SIG-M5 (cell line): ENCODE measurements at regions not wholly inside any gene's neighbourhood (a gene's known extent, or its start where the extent isn't known, plus 50 kb on each side); places are given as distances from the start of the nearest gene placed in this dataset.
"Not testable (repeated sequence)": the region's sequence is repeated elsewhere in the genome, so short reads cannot be mapped to it uniquely, and the experiment has no call there.

ENCODE experiments used
- DNase-seq: peaks from one replicate; lab custom pipeline; 2025; lab: John Stamatoyannopoulos, UW

DNA sequence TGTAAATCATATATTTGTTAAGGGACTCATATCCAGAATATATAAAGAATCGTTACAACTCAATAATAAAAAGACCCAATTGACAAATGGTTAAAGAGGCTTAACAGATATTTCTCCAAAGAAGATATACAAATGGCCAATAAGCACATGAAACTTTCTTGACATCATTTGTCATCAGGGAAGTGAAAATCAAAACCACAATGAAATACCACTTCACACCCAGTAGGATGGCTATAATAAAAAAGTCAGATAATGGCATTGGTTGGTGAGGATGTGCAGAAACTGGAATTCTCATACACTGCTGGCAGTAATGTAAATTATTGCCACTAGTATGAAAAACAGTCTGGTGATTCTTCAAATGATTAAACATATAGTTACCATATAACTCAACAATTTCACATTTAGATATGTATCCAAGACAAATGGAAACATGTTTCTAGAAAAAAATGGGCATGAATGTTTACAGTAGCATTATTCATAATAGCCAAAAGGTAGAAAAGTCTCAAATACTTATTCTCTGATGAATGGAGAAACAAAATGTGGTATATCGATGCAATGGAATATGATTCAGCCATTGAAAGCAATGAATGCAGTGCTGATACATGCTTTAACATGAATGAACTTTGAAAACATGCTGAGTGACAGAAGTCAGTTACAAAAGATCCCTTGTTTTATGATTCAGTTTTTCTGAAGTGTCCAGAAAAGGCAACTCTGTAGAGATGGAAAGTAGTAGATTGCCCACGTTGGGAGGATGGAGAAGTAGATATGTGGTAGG, 304.6 kb upstream of the ZEB2 start:
- no peak for DNase-seq

DNA sequence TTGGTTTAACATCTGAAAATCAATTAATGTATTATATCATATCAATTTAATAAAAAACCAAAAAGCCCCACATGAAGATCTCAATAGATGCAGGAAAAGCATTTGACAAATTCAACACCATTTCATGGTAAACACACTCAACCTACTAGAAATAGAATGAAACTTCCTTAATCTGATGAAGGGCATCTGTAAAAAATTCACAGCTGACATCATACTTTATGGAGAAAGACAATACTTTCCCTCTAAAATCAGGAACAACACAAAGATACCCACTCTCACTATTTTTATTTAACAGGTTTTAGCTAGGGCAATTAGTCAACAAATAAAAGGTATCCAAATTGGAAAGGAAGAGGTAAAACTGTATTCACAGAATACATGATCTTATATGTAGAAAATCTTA, 303.0 kb upstream of the ZEB2 start:
- DNase-seq = no peak

DNA sequence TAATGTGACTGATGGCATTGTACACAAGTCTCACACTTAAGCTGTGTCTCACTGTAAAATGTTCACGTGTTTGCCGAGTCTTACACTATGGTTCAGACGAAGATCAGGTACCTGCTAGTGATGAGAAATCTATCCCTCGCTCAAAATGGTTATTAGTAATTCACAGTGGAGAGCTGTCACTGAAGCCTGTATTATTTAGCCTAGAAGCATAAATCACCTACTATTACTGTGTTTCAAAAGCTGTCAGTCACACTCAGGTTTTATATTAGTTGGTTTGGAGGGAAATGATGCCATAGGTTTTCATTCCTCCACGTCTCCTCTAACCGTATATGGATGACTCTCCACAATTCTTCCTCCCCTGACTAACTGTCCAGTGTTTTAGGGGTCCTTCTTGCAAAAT, 292.4 kb upstream of the ZEB2 start:
- DNase-seq = no peak

DNA sequence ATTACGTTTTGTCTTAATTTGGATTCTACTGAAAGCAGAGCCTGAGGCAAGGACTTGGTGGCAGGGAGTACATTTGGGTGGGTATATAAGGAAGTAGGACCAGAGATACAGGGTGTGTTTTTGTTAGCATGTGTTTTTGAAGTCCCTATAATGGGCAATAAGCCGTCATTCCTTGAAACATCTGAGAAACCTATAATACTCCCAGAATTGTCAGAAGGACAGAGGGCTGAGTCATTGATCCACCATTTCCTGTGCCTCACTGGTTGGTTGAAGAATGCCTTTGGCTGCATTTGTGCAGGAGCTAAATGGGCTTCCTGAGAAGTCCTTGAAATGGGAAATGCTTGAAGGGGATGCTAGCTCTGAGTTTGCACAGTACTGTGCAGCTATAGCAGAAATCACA, 281.8 kb upstream of the ZEB2 start:
- DNase-seq = no peak

DNA sequence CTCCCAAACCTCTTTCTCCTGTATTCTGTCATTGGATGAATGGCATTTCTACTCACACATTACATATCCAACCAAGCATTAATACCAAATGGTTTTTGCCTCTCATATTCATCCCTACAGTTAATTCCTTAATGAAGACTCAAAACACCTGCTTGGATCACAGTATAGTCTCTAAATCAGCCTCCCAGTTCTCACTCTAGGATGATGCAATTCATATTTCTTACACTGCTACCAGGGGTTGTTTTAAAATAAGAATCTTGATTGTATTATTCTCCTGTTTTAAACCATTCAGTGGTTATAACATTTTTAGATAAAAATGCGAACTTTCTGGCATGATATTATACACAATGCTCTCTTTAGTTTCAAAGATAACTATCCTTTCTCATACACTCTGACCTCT, 281.4 kb upstream of the ZEB2 start:
- no peak for DNase-seq

DNA sequence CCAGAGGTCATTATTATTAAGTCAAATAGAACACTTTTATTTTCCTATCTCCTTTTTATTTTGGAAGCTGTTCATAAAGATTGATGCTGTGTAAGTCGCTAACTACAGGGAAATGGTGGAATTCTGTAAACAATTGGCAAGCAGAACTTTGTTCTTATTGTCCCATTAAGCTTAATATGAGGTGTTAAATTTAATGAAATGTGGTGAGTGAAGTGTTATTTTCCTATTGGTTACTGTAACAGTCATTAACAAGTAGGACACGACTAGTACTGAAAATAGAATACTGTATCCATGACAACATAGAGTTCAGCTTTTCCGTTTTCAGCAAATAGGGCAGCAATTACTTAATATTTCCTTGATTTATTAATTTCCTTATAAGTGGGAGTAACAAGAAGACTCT, 279.1 kb upstream of the ZEB2 start:
- no peak for DNase-seq

DNA sequence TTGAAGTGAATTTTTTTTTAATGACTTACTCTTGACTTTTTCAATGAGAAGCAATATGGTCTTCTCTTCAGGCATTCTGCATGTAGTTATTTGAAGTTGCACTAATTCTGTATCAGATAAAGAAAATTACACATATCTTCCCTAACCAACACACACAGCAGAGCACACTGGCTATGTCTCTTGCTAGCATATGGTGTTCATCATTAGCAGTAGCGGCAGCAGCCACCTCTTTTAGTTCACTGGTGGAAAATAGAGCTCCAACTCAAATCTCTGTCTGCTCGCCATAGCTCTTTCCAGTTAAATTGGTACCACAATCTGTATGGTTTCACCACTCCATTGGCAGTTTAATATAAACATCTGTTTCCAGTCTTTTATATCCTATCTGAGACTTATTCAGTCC, 278.1 kb upstream of the ZEB2 start:
- DNase-seq = no peak

DNA sequence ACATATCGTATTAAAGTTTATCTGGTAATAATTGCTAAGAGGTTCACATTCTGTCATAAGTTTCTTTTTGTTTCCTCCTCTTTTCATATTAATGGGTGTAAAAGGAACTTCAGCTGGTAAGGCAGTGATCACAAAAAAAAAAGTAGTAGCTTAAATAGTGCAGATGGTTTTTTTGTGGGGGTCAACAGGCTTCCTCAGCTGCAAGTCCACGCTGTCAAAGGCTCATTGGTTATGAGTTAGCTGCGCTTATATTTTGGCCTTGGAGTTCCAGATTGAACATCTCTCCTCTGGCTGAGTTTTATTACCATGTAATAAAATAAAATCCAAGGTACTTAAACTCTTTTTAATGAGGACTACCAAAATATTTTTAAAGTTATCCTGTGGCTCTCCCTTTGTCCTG, 277.0 kb upstream of the ZEB2 start:
- DNase-seq = no peak

DNA sequence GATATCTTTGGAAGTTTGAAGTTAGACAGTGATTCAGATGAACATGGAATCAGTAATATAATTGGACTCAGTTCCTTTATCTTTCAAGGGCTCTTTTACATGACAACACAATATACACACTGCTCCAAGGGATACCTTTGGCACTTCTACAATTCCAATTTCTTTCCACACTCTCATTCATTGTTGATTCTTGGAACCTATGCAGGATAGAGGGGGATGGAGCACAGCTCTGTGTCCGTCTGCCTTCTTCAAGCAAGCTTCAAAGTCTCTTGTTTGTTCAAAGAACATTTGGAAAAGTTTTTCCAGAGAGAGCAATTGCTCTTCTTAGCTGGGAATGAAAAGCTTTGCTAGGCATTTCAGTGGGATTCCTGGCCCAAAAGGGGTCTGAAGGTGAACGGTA, 276.2 kb upstream of the ZEB2 start:
- no peak for DNase-seq

DNA sequence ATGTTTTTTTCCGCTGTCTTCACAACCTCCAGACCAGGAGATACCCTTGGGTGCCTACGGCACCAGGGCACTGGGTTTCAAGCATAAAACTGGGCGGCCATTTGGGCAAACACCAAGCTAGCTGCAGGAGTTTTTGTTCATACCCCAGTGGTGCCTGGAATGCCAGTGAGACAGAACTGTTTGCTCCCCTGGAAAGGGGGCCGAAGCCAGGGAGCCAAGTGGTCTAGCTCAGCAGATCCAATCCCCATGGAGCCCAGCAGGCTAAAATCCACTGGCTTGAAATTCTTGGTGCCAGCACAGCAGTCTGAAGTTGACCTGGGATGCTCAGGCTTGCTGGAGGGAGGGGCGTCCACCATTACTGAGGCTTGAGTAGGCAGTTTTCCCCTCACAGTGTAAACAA, 265.3 kb upstream of the ZEB2 start:
- DNase-seq = no peak

DNA sequence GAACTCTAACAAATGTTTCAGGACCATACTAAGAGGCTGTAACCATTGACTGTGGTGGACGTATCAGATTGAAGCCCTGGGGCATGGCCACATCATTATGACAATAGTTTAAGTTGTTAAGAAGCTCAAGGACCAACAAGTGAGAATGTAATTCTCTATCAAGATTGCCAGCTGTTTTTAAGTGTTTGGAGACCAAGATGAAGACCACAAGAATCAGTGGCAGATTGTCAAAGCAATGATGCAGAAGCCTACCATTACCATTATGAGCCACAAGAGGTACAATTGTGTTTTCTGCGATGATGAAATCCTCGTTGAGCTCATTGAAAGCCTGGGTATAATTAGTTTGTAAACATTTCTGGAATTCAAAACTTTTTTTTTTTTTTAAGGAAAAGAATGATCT, 261.1 kb upstream of the ZEB2 start:
- DNase-seq = no peak

DNA sequence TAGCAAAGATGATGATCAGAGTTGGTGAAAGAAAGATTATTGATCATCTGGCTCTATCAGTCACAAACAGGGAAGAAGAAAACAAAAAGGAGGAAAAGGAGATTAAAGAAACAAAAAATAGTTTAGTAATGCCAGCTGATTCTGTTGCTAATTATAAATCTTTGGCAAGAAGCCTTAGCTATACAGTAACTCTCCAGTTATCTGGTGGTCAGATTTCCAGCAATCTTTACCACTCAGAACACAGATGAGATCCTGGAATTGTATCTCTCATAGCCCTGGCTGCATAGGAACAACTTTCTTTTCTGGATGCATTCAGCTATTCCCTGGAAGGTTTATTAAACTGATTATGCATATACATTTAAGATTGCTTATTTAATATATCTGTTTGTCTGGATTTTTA, 256.8 kb upstream of the ZEB2 start:
- DNase-seq = no peak

DNA sequence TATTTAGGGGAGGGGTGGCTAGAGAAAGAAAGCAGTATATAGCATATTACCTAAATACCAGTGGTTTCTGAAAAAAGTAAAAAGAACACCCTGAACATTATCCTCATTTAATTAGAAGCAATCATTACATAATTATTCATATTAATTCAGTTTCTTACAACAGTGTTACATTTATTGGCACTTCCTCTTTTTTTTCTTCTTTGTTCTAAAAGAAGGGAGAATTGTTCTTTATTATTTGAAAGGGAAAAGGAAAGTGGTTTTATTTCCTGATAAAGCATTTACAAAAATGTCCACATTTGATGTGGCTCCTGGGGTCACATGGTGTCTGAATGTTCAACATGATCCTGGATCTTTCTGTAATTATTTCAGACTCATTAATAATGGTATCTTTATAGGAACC, 254.9 kb upstream of the ZEB2 start:
- DNase-seq = no peak

DNA sequence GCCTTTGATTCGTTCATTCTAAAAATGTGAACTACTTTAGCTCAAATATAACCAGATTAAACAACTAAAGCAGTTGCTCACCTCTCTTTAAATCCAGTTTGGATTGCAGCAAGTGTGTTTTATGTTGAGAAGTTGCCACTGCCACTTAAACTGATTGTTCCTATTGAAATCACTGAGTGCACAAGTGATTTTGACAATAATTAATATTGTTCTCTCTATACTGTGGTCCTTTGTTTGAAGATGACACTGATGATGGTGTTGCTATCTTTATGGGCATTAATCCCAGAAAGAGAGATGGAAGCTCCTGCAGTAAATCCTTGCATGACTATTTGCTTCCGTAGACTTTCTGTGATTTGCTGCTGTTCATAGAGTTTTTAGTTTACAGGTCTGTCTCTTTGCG, 251.4 kb upstream of the ZEB2 start:
- no peak for DNase-seq

DNA sequence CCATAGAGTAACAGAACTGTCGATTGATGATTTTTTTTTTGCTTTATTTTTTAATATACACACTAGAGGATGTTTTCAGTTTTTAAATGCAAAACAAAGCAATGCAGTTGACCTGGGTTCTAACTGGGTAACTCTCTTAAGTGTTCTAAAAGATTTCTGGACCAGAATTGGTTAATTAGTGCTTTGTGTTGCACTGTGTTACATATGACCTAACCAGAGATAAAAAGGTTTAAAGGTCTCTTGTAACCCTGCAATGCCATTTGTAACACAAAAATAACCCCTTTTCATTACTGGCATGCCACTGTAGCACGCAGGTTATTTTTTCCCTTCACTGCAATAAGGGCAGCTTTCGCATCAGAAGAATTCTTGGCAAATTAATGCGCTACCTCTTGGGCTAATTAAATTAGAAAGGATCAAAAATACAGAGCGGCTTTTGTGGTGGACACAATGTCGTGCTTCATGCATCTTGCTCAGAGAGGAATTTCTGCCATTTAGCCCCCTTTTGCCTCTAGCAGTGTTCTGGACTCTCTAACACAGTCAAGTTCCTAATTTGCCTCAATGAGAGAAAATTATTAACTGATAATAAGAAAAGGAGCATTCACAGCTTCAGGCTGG, 250.8 kb upstream of the ZEB2 start:
- no peak for DNase-seq

DNA sequence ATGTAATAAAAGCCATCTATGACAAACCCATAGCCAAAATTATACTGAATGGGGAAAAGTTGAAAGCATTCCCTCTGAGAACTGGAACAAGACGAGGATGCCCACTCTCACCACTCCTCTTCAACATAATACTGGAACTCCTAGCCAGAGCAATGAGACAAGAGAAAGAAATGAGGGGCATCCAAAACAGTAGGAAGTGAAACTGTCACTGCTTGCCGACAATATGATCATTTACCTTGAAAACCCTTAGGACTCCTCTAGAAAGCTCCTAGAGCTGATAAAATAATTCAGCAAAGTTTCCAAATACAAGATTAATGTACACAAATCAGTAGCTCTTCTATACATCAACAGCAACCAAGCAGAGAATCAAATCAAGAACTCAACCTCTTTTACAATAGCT, 241.0 kb upstream of the ZEB2 start:
- DNase-seq = not testable (repeated sequence)

DNA sequence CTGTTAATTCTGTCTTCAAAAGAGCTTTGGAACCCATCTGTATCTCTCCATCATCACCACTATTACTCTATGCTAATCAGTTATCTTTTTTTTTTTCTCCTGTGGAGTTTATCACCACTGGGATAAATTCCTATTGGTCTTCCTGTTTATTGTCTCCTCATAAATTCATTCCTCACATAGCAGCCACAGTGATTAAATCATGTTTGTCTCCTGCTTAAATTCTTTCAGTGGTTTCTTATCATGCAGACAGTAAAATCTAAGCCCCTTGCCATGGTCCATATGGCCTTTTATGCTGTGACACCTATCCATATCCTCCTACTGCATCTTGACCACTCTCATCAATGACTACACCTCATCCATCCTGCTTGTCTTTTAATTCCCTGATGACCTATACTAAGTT, 239.8 kb upstream of the ZEB2 start:
- DNase-seq = no peak

DNA sequence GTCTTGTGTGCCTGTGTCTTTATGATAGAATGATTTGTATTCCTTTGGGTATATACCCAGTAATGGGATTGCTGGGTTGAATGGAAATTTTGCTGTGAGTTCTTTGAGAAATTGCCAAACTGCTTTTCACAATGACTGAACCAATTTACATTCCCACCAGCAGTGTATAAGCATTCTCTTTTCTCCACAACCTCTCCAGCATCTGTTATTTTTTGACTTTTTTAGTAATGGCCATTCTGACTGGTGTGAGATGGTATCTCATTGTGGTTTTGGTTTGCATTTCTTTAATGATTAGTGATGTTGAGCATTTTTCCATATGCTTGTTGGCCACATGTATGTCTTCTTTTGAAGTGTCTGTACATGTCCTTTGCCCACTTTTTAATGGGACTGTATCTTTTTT, 238.3 kb upstream of the ZEB2 start:
- not testable (repeated sequence) for DNase-seq

DNA sequence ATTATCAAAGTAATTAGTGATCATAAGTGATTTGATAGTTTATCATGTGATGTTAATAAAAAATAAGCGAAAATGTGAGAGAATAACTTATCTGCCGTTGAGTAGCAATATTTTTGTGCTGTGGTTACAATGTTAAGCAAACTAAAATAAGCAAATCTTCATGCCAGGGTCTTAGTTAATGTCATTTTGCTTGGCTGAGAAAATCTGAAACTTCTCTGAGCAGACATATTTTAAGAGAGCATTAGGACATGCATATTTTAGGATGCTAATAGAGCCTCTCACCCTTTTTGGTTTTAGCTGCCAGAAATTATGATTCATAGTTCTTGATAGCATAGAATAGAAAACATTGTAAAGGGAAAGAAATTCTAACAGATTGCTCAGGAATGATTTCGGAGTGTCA, 233.5 kb upstream of the ZEB2 start:
- DNase-seq = no peak

DNA sequence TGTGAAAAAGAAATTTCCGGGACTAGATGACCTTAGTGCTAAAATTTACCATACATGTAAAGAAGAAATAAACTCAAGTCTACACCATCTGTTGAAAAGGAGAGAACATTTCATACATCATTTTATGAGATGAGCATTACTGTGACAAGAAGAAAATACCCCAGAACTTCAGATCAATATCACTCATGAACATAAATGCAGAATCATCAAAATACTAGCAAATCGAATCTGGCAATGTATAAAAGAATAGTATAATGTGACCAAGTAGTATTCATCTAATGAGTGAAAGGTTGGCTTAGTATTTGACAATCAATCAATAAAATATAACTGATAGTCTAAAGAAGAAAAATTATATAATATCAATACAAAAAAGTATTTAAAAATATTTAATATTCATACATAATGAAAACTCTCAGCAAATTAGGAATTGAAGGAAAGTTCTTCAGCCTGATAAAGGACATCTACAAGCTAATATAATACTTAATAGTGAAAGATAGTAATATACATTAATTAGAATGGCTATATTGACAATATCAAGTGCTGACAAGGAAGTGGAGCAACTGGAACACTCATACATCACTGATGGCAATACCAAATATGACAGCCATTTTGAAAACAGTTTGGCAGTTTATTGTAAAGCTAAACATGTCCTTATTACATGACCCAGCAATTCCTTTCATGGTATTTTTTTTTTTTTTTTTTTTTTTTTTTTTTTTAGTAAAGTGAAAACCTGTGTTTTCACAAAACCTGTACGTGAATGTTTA, 231.4 kb upstream of the ZEB2 start:
- DNase-seq = no peak

DNA sequence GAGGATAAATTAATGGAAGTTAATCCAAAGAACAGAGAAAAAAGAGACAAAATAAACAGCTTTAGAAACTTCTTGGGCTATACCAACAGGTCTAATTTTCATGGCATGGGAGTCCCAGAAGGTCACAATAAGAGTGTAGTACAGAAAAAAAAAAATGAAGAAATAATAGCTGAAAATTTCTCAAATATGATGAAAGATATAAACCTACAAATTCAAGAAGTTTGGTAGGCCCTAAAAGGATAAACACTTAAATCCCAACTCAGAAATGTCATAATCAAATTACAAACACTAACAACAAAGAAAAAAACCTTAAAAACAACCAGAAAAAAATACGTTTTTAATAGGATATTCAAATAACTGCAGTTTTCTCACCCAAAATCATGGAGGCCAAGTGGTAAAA, 229.3 kb upstream of the ZEB2 start:
- DNase-seq = no peak

DNA sequence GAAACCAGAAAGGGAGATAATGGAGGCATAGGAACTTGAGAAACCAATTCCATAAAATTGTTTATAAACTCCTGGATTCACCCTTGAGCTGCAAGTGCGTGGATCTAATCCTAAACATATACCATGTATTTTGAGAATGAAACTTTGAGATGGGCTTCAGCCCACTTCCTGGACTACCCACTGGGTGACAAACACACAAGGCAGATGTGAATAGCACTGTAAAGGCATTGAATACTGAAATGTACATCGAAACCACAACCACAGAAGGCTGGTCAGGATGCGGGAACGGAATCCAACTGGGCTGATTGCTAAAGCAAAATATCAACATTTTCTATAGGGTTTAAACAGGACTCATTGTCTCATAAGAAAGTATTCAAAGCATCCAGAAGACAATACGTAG, 228.5 kb upstream of the ZEB2 start:
- no peak for DNase-seq

DNA sequence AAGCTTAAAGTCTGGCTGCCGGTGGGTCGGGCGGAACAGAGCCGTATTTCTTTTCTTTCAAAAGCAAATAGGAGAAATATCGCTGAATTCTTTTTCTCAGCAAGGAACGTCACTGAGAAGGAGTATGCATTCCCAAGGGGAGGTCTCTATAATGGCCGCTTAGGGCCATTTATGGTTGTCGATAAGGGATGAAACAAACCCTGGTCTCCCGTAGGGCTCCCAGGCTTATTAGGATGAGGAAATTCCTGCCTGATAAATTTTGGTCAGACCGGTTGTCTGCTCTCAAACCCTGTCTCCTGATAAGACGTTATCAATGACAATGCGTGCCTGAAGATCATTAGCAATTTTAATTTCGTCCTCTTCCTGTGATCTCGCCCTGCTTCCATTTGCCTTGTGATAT, 227.7 kb upstream of the ZEB2 start:
- DNase-seq = no peak
